ENCODE measurements at regions not wholly inside any gene's neighbourhood (a gene's known extent, or its start where the extent isn't known, plus 50 kb on each side); places are given as distances from the start of the nearest gene placed in this dataset.
"Not testable (repeated sequence)": the region's sequence is repeated elsewhere in the genome, so short reads cannot be mapped to it uniquely, and the experiment has no call there.

DNA sequence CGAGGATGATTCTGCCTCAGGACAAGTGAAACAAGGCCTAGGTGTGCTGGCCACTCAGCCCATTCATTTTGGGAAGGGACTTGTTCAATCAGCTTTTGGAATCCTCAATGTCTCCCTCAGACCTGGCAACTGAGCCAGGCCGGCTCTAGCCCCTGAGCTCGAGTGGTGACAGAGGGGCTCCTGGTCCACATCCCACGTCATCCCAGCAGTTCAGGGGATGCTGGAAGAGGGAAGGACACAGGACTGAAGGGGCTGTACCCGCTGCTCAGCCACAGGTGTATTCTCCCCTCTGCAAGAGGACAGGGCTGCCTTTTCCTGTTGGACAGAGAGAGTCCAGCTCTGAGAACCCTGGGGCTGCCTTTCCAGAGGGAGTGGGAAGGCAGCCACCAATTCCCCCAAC is 244.6 kb upstream of the SFSWAP start:
- Histone ChIP-seq H3K4me1 (no peaks in the 10 kb centered on the region), H3K4me3 (no peak overlapping the region), H3K27me3 (peaks cover 0 to 41% (median 22%) of the 10 kb centered on the region in 7 donors), H3K27ac (no peak overlapping the region), H3K9me3 (peaks cover 0 to 10% (median 0%) of the 10 kb centered on the region in 11 donors), H3K36me3 (no peaks in the 10 kb centered on the region)
- TF ChIP-seq, protein P1, sequence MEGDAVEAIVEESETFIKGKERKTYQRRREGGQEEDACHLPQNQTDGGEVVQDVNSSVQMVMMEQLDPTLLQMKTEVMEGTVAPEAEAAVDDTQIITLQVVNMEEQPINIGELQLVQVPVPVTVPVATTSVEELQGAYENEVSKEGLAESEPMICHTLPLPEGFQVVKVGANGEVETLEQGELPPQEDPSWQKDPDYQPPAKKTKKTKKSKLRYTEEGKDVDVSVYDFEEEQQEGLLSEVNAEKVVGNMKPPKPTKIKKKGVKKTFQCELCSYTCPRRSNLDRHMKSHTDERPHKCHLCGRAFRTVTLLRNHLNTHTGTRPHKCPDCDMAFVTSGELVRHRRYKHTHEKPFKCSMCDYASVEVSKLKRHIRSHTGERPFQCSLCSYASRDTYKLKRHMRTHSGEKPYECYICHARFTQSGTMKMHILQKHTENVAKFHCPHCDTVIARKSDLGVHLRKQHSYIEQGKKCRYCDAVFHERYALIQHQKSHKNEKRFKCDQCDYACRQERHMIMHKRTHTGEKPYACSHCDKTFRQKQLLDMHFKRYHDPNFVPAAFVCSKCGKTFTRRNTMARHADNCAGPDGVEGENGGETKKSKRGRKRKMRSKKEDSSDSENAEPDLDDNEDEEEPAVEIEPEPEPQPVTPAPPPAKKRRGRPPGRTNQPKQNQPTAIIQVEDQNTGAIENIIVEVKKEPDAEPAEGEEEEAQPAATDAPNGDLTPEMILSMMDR (IDR thresholded peaks at IDR 0.05), result no peak
- DNase-seq (no peak), ATAC-seq (no peak)
- 83 to 89% methylated on average over 5 of the region's 5 CpGs for WGBS, 2 donors
- intact Hi-C loops (cut with DNase I), result no loop called here

DNA sequence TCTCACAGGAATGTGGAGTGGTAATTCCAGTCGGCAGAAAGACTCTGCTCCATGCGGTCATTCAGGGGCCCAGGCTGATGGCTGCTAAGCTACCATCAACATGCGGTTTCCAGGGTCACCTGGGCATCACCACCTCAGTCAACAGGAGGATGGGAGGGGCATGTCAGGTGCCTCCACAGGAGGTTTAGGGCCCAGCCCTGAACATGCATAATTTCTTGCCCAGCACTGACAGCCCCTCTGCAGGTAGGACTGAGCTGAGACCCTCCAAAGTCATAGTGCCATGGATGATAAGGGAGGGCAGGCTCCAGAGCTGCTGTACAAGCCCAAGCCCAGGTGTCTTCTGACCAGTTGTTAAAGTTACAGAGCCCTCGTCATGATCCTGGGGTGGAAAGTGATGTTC is 244.0 kb upstream of the SFSWAP start:
- H3K4me1 ChIP-seq, result no peaks in the 10 kb centered on the region
- no peaks in the 10 kb centered on the region for H3K36me3 ChIP-seq
- ATAC-seq (no peak), DNase-seq (no peak)
- peaks cover 0 to 38% (median 25%) of the 10 kb centered on the region in 7 donors for H3K27me3 ChIP-seq
- no peak overlapping the region for H3K27ac ChIP-seq
- H3K4me3 ChIP-seq, result no peak overlapping the region
- H3K9me3 ChIP-seq, result peaks cover 0 to 10% (median 0%) of the 10 kb centered on the region in 11 donors
- TF ChIP-seq, protein P1 (IDR thresholded peaks at IDR 0.05), result no peak
- 84 to 94% methylated on average over 4 of the region's 4 CpGs for WGBS, 2 donors
- intact Hi-C loops (cut with DNase I), result no loop called here

DNA sequence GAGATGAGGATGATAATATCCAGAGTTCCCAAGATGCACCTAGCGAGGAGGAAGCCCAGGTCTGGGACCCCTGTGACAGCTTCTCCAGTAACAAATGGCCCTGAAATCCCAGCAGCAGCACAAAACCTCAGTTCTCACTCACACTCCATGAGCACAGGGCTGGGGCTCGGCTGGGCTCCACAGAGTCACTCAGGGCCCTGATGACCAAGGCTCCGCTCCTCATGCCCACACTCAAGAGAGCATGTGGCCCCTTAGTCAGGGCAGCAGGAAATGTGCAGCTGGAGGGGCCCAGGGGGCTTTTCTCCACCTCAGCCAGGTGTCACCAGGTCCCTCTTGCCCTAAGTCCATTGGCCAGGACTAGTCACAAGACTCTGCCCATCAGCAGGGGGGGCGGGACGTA is 242.7 kb upstream of the SFSWAP start:
- H3K36me3 ChIP-seq, result no peaks in the 10 kb centered on the region
- no peak for DNase-seq
- WGBS, 2 donors, result 85 to 89% methylated on average over 5 of the region's 5 CpGs
- ATAC-seq, result no peak
- no peak overlapping the region for H3K4me3 ChIP-seq
- peaks cover 0 to 39% (median 27%) of the 10 kb centered on the region in 7 donors for H3K27me3 ChIP-seq
- intact Hi-C loops (cut with DNase I), result no loop called here
- TF ChIP-seq, protein P1 (IDR thresholded peaks at IDR 0.05), result no peak
- no peak overlapping the region for H3K27ac ChIP-seq
- no peaks in the 10 kb centered on the region for H3K4me1 ChIP-seq
- H3K9me3 ChIP-seq, result peaks cover 0 to 10% (median 0%) of the 10 kb centered on the region in 11 donors

DNA sequence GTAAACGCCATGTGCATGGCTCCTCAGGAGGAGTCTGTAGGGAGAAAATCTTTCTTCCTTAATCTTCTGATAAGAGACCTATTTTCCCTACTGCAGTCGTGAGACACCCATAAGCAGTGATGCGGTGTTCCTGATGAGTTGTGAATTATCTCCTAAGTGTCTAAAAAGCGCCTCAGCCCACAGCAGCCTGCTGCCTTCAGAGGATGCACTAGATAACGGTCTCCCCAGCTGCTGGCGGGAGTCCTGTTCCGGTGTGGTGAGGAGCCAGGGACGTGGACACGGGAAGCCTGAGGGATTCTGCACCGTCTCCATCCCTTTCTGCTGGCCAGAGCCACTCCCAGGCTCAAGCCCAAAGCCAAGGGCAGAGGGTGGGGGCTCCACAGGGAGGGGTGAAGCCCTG is 240.9 kb upstream of the SFSWAP start:
- H3K4me3 ChIP-seq; DNase-seq; H3K36me3 ChIP-seq; ATAC-seq; intact Hi-C loops (cut with DNase I); H3K27ac ChIP-seq; H3K4me1 ChIP-seq: not testable (repeated sequence)
- peaks cover 0 to 10% (median 0%) of the 10 kb centered on the region in 11 donors for H3K9me3 ChIP-seq
- peaks cover 0 to 45% (median 38%) of the 10 kb centered on the region in 7 donors for H3K27me3 ChIP-seq
- 37 to 40% methylated on average over 3 to 4 of the region's 10 CpGs for WGBS, 2 donors

DNA sequence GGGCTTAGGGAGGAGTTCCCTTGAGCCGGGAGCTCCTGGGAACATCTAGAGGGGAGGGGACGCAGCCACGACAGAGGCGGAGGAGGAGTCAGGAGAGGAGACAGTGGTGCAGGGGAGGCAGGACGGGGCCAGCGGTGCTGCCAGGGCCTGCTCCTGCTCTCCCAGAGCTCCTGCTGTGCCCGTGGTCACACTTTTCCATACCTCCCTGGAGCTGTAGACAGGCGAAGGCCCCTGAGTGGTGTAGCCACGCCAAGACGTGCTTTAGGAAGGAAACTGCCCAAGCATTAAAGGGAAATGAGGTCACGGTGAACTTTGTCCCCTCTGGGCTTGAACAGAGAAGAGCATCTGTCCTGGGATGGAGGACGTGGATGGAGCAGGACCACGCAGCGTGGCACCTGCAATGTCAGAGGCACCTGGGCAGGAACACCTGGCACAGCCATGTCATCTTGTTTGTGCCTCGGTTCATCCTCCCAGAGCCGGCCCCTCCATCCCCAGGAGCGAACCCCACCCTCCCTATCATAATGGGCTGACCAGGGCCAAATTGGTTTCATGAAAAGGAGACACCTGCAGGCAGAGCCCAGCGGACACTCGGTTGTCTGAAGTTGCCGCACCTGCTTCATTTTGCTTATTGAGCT is 239.5 kb upstream of the SFSWAP start:
- WGBS, 2 donors, result 40 to 46% methylated on average over 20 of the region's 20 CpGs
- H3K27me3 ChIP-seq, result peaks cover 0 to 40% (median 36%) of the 10 kb centered on the region in 7 donors
- ATAC-seq, result no peak
- no peak overlapping the region for H3K4me3 ChIP-seq
- no peaks in the 10 kb centered on the region for H3K36me3 ChIP-seq
- peaks cover 0 to 9% (median 0%) of the 10 kb centered on the region in 11 donors for H3K9me3 ChIP-seq
- H3K27ac ChIP-seq, result no peak overlapping the region
- no peaks in the 10 kb centered on the region for H3K4me1 ChIP-seq
- TF ChIP-seq, protein P1 (IDR thresholded peaks at IDR 0.05), result no peak
- no peak for DNase-seq
- intact Hi-C loops (cut with DNase I), result no loop called here
